Mesenchymal stem cell (in vitro differentiated cells and primary cell): ENCODE measurements at regions not wholly inside any gene's neighbourhood (a gene's known extent, or its start where the extent isn't known, plus 50 kb on each side); places are given as distances from the start of the nearest gene placed in this dataset.

Experiments used
- DNase-seq: peaks from one replicate; pipeline ENCODE4 v3.0.0-alpha.2; 2013
- H2AFZ ChIP-seq: one replicate; pipeline ENCODE4 v1.6.1; 2013; ENCODE audit warnings: low read depth, mild to moderate bottlenecking, control low read depth, inconsistent platforms, low read length, moderate library complexity
- H2AK5ac ChIP-seq: 2 replicates; pipeline ENCODE4 v1.6.1; 2013; ENCODE audit warnings: low read length, moderate library complexity, mild to moderate bottlenecking, inconsistent platforms; ENCODE audit not compliant: severe bottlenecking
- H2BK120ac ChIP-seq: one replicate; pipeline ENCODE4 v1.6.1; 2013; ENCODE audit warnings: low read depth, mild to moderate bottlenecking, inconsistent platforms, low read length, moderate library complexity
- H2BK12ac ChIP-seq, 2 experiments: one replicate each; pipeline ENCODE4 v1.6.1; 2013; ENCODE audit warnings: inconsistent platforms in 2 of 2, low read length in 2 of 2, mild to moderate bottlenecking in 2 of 2, moderate library complexity in 2 of 2, control low read depth in 1 of 2
- H2BK15ac ChIP-seq: one replicate; pipeline ENCODE4 v1.6.1; 2013; ENCODE audit warnings: mild to moderate bottlenecking, low read depth, inconsistent platforms; ENCODE audit not compliant: poor library complexity, severe bottlenecking
- H2BK5ac ChIP-seq: 2 replicates; pipeline ENCODE4 v1.6.1; 2013; ENCODE audit warnings: low read depth, mild to moderate bottlenecking, low read length, control low read depth, inconsistent platforms; ENCODE audit not compliant: poor library complexity, severe bottlenecking
- H3K14ac ChIP-seq, 2 experiments: one replicate each; pipeline ENCODE4 v1.6.1; 2013; ENCODE audit warnings: inconsistent platforms in 2 of 2, low read length in 2 of 2, control low read depth in 1 of 2, mild to moderate bottlenecking in 1 of 2, moderate library complexity in 1 of 2
- H3K18ac ChIP-seq, 2 experiments: one replicate each; pipeline ENCODE4 v1.6.1; 2013; ENCODE audit warnings: inconsistent platforms in 2 of 2, low read length in 2 of 2, control low read depth in 1 of 2, low read depth in 1 of 2, mild to moderate bottlenecking in 1 of 2
- H3K23ac ChIP-seq, 2 experiments: one replicate each; pipeline ENCODE4 v1.6.1; 2013; ENCODE audit warnings: inconsistent platforms in 2 of 2, low read length in 2 of 2, mild to moderate bottlenecking in 2 of 2, moderate library complexity in 2 of 2, control low read depth in 1 of 2
- H3K27ac ChIP-seq: 2 replicates; pipeline ENCODE4 v1.5.1; 2013; ENCODE audit warnings: mild to moderate bottlenecking, moderate library complexity, low read length, control low read depth, inconsistent platforms; ENCODE audit not compliant: poor library complexity, severe bottlenecking
- H3K27me3 ChIP-seq, 2 experiments: 2 replicates each; pipeline versions ENCODE4 v1.6.1 to v1.7.0; 2013; ENCODE audit warnings: low read length in 2 of 2, mild to moderate bottlenecking in 2 of 2, moderate library complexity in 2 of 2, control low read depth in 1 of 2, inconsistent platforms in 1 of 2; ENCODE audit not compliant: control insufficient read depth in 1 of 2, insufficient read depth in 1 of 2
- H3K36me3 ChIP-seq, 2 experiments: 2 replicates each; pipeline versions ENCODE4 v1.6.1 to v1.7.0; 2013; ENCODE audit warnings: low read length in 2 of 2, control low read depth in 1 of 2, inconsistent platforms in 1 of 2, low read depth in 1 of 2, mild to moderate bottlenecking in 1 of 2; ENCODE audit not compliant: insufficient read depth in 2 of 2, control insufficient read depth in 1 of 2
- H3K4ac ChIP-seq, 2 experiments: one replicate each; pipeline ENCODE4 v1.6.1; 2013; ENCODE audit warnings: inconsistent platforms in 2 of 2, low read length in 2 of 2, mild to moderate bottlenecking in 2 of 2, moderate library complexity in 2 of 2, control low read depth in 1 of 2, low read depth in 1 of 2
- H3K4me1 ChIP-seq: 2 replicates; pipeline ENCODE4 v1.6.1; 2013; ENCODE audit warnings: low read depth, low read length, control low read depth; ENCODE audit not compliant: control insufficient read depth, insufficient read depth
- H3K4me2 ChIP-seq: 2 replicates; pipeline ENCODE4 v1.6.1; 2013; ENCODE audit warnings: low read length, mild to moderate bottlenecking, inconsistent platforms; ENCODE audit not compliant: poor library complexity, severe bottlenecking
- H3K4me3 ChIP-seq, 2 experiments: 2 replicates each; pipeline versions ENCODE4 v1.5.1 to v1.7.0; 2013; ENCODE audit warnings: low read length in 2 of 2, mild to moderate bottlenecking in 2 of 2, control low read depth in 1 of 2, low read depth in 1 of 2; ENCODE audit not compliant: insufficient read depth in 1 of 2
- H3K79me1 ChIP-seq: replicated peaks from 2 replicates; pipeline ENCODE4 v1.6.1; 2013; ENCODE audit warnings: mild to moderate bottlenecking, control low read depth, low read length, inconsistent platforms; ENCODE audit not compliant: poor library complexity, severe bottlenecking
- H3K9ac ChIP-seq: 2 replicates; pipeline ENCODE4 v1.7.0; 2013; ENCODE audit warnings: mild to moderate bottlenecking, low read length, moderate library complexity
- H3K9me3 ChIP-seq: 2 replicates; pipeline ENCODE4 v1.7.0; 2013; ENCODE audit warnings: mild to moderate bottlenecking, low read length; ENCODE audit not compliant: control insufficient read depth
- H4K8ac ChIP-seq: one replicate; pipeline ENCODE4 v1.6.1; 2013; ENCODE audit warnings: inconsistent platforms, mild to moderate bottlenecking, low read length, moderate library complexity
- H4K91ac ChIP-seq: one replicate; pipeline ENCODE4 v1.6.1; 2013; ENCODE audit warnings: mild to moderate bottlenecking, low read length, inconsistent platforms
- WGBS: methylation state at CpG from one replicate; pipeline ENCODE4 v1.1.7; 2013; ENCODE audit warnings: mixed read lengths; 5-methylcytosine and 5-hydroxymethylcytosine counted together

DNA sequence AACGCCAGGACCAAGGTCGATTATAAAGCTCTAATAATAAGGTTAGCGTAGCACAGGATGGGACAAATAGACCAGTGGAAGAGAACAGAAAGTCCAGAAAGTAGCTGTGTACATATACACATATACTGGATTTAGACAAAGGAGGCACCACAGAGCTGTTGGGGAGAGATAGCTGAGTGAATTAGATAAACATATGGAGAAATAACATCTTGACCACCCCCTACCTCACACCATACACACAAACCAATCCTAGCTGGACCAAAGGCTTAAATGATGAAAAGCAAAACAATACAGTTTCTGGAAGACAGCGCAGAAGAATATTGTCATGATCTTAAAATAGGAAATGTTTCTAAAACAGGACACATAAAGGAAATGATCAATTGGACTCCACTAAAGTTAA is 112.9 kb downstream of the PXDC1 start:
- H3K79me1 ChIP-seq = no peaks in the 10 kb centered on the region
- no peak overlapping the region for H3K18ac ChIP-seq
- no peak overlapping the region for H2AK5ac ChIP-seq
- no peak overlapping the region for H3K4me3 ChIP-seq
- H3K27me3 ChIP-seq = peaks cover 0 to 2% of the 10 kb centered on the region in 2 experiments
- no peak overlapping the region for H3K4ac ChIP-seq
- no peaks in the 10 kb centered on the region for H3K36me3 ChIP-seq
- H3K9me3 ChIP-seq = peaks cover 3% of the 10 kb centered on the region
- H2BK12ac ChIP-seq = no peak overlapping the region
- peaks cover 11% of the 10 kb centered on the region for H3K4me1 ChIP-seq
- no peak overlapping the region for H3K27ac ChIP-seq
- no peak overlapping the region for H3K23ac ChIP-seq
- H2BK15ac ChIP-seq = no peak overlapping the region
- DNase-seq = no peak
- no peak overlapping the region for H2AFZ ChIP-seq
- no peak overlapping the region for H4K91ac ChIP-seq
- 100% methylated on average over 3 of the region's 4 CpGs for WGBS
- no peak overlapping the region for H2BK120ac ChIP-seq
- H3K14ac ChIP-seq = no peak overlapping the region
- H3K9ac ChIP-seq = no peak overlapping the region
- no peak overlapping the region for H3K4me2 ChIP-seq
- no peak overlapping the region for H4K8ac ChIP-seq
- H2BK5ac ChIP-seq = no peak overlapping the region

DNA sequence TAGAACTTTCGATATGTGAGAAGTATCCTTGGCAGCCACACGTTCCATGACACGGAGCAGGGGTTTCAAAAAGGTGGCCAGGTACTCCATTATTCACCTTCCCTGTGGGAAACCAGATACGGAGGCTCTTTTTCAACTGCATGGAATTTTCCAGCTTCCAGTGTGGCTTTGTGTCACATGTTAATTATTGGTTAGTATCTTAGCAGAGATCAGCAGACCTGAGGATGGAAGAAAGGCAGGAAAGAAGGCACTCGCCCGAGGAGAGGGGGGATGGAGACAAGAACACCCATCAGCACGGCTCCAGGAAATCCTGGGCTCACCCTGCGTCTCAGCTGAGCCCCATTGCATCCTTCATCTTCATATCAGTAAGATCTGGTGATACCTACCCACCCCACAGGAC is 115.5 kb downstream of the PXDC1 start:
- Histone ChIP-seq H2BK15ac (no peak overlapping the region), H3K4me3 (no peak overlapping the region), H2BK5ac (no peak overlapping the region), H3K4ac (no peak overlapping the region), H3K14ac (no peak overlapping the region), H3K27me3 (peaks cover 0 to 3% of the 10 kb centered on the region in 2 experiments), H3K9ac (no peak overlapping the region), H3K27ac (no peak overlapping the region), H2BK120ac (no peak overlapping the region), H2AK5ac (peak overlapping the region; percentile 11), H2AFZ (no peak overlapping the region), H4K8ac (no peak overlapping the region), H3K79me1 (no peaks in the 10 kb centered on the region), H3K18ac (no peak overlapping the region), H3K36me3 (no peaks in the 10 kb centered on the region), H2BK12ac (no peak overlapping the region), H3K9me3 (peaks cover 3% of the 10 kb centered on the region), H3K4me1 (peaks cover 11% of the 10 kb centered on the region), H3K4me2 (no peak overlapping the region), H3K23ac (no peak overlapping the region), H4K91ac (no peak overlapping the region)
- DNase-seq = no peak
- WGBS = 93% methylated on average over 6 of the region's 8 CpGs

DNA sequence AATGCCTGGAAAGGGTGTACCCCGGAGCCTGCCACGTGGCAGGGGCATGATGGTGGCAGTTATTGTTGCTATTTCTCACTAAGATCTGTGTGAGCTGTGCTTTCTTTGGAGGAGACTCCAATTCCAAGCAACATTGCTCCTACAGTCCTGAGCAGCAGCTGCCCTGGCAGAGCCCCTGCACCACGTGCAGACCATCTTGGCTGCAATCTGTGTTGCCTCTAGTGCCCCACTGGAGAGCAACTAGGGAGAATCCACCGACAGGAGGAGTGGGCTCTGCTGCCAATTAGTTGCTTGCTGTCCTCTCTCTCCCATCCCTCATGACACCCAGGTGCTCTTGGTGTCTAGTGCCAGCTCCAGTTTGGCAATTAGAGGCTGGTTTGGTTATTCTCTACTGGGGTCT is 116.0 kb downstream of the PXDC1 start:
- Histone ChIP-seq H2BK120ac (no peak overlapping the region), H3K9ac (no peak overlapping the region), H2BK12ac (no peak overlapping the region), H4K8ac (no peak overlapping the region), H3K4me3 (no peak overlapping the region), H3K18ac (no peak overlapping the region), H3K4ac (no peak overlapping the region), H3K36me3 (no peaks in the 10 kb centered on the region), H3K79me1 (no peaks in the 10 kb centered on the region), H3K4me2 (peak overlapping the region; percentile 9), H2AFZ (no peak overlapping the region), H3K14ac (no peak overlapping the region), H3K9me3 (peaks cover 3% of the 10 kb centered on the region), H3K4me1 (peaks cover 11% of the 10 kb centered on the region), H3K27ac (no peak overlapping the region), H2AK5ac (peak overlapping the region; percentile 73), H2BK15ac (no peak overlapping the region), H4K91ac (no peak overlapping the region), H2BK5ac (no peak overlapping the region), H3K23ac (peak overlapping the region in 1 of 2 experiments; percentile 76), H3K27me3 (peaks cover 0 to 3% of the 10 kb centered on the region in 2 experiments)
- DNase-seq = no peak
- WGBS = 73% methylated on average over 3 of the region's 4 CpGs

DNA sequence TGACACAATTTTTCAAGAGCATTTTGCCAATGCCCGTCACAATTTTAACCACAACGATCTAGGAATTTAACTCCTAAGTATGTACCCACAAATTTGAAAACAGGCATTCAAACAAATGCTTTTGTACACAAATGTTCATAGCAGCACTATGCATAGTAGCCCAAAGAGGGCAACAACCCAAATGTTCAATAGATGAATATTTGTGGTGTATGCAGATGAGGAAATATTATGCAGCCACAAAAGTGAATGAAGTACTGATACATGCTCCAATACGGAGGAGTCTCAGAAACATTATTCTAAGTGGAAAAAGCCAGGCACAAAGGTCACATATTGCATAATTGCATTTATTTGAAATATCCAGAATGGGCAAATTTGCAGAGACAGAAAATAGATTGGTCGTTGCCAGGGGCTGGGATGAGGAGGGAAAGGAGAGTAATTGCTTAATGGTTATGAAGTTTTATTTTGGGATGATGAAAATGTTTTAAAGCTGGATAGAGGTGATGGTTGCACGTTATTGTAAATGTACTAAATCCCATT is 117.2 kb downstream of the PXDC1 start:
- no peak overlapping the region for H2BK15ac ChIP-seq
- peaks cover 3% of the 10 kb centered on the region for H3K9me3 ChIP-seq
- no peak overlapping the region for H3K4ac ChIP-seq
- no peak overlapping the region for H2BK12ac ChIP-seq
- H3K18ac ChIP-seq = no peak overlapping the region
- no peaks in the 10 kb centered on the region for H3K36me3 ChIP-seq
- no peak overlapping the region for H3K14ac ChIP-seq
- no peak overlapping the region for H2AFZ ChIP-seq
- H4K91ac ChIP-seq = no peak overlapping the region
- H3K23ac ChIP-seq = no peak overlapping the region
- no peak overlapping the region for H4K8ac ChIP-seq
- H3K9ac ChIP-seq = no peak overlapping the region
- peaks cover 11% of the 10 kb centered on the region for H3K4me1 ChIP-seq
- no peak overlapping the region for H3K4me3 ChIP-seq
- H3K27me3 ChIP-seq = peaks cover 0 to 3% of the 10 kb centered on the region in 2 experiments
- no peak overlapping the region for H3K27ac ChIP-seq
- H2BK120ac ChIP-seq = no peak overlapping the region
- H3K79me1 ChIP-seq = no peaks in the 10 kb centered on the region
- H2BK5ac ChIP-seq = no peak overlapping the region
- no peak overlapping the region for H2AK5ac ChIP-seq
- no peak for DNase-seq
- no peak overlapping the region for H3K4me2 ChIP-seq
- 94% methylated on average over 5 of the region's 5 CpGs for WGBS
